ENCODE measurements at regions not wholly inside any gene's neighbourhood (a gene's known extent, or its start where the extent isn't known, plus 50 kb on each side); places are given as distances from the start of the nearest gene placed in this dataset.
A peak's percentile ranks its signal among the peaks of the same experiment; 100 is the strongest.

DNA sequence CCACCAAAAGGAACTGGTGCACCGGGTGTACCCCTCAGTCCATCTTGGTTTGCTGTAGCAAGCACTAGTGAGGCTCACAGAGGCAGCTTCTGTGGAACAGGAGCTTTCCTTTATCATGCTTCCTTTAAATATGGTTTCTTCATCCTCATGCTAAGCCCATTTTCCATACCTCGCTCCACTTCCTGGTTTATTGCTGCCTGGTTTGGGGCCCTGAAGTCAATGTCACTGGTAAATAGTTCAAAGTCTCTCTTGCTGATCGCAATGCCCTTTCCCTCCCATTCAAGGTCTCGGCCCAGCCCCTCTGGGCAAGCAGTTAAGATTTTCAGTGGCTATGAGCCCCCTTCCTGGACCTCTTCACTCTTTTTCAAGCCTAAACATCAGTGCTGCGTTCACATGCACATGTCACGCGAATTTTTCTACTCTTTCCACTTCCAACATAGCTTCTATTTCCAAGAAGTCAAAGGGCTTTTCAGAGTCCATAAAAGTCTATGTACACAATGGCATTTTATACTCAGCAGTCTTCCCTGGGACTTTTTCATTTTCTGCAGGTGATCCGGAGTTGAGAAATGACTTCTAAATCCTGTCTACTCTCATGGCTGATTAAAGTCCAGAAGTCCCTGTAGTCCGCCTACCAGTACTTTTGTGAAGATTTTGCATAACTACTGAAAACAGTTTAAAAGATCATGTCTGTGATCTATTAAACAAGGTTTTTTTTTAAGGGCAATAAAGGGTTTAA, 323.8 kb upstream of the ZFHX3 start:
- no peaks in the 10 kb centered on the region for H3K9me3 ChIP-seq (replicated peaks; ENCODE audit: control insufficient read depth, low read depth, low read length)
- H3K27ac ChIP-seq (ENCODE audit: low read length): no peak overlapping the region
- 72% methylated on average over 7 of the region's 9 CpGs for WGBS (ENCODE audit: insufficient coverage)
- DNase-seq: no peak
- no peaks in the 10 kb centered on the region for H3K4me1 ChIP-seq (ENCODE audit: control insufficient read depth, insufficient read depth, low read length)
- H3K4me3 ChIP-seq (ENCODE audit: low read length): no peak overlapping the region
- H3K27me3 ChIP-seq (ENCODE audit: control insufficient read depth, insufficient read depth, low read length): no peaks in the 10 kb centered on the region
- no peaks in the 10 kb centered on the region for H3K36me3 ChIP-seq (ENCODE audit: control insufficient read depth, insufficient read depth, low read length)

DNA sequence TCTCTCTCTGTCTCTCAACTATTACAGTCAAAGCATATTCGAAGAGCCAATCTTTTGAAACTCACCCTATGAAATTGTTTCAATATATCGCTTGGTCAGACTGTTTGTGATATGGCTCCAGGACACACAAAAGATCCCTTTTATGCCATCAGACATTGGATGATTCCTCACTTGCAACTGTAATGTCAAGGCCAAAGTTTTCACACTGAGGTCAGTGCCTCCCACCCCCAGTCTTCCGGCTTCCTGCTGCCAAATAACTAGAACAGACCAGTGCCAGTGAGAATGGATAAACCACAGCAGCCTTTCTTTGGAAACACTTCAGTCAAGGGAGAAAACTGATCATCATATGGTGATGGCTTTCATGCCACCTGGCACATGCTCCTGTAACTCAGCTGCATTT, 321.9 kb upstream of the ZFHX3 start:
- 53% methylated on average over 2 of the region's 3 CpGs for WGBS (ENCODE audit: insufficient coverage)
- no peak overlapping the region for H3K27ac ChIP-seq (ENCODE audit: low read length)
- no peaks in the 10 kb centered on the region for H3K9me3 ChIP-seq (replicated peaks; ENCODE audit: control insufficient read depth, low read depth, low read length)
- no peaks in the 10 kb centered on the region for H3K27me3 ChIP-seq (ENCODE audit: control insufficient read depth, insufficient read depth, low read length)
- H3K4me1 ChIP-seq (ENCODE audit: control insufficient read depth, insufficient read depth, low read length): peaks cover 9% of the 10 kb centered on the region
- no peak overlapping the region for H3K4me3 ChIP-seq (ENCODE audit: low read length)
- H3K36me3 ChIP-seq (ENCODE audit: control insufficient read depth, insufficient read depth, low read length): no peaks in the 10 kb centered on the region
- DNase-seq: no peak

DNA sequence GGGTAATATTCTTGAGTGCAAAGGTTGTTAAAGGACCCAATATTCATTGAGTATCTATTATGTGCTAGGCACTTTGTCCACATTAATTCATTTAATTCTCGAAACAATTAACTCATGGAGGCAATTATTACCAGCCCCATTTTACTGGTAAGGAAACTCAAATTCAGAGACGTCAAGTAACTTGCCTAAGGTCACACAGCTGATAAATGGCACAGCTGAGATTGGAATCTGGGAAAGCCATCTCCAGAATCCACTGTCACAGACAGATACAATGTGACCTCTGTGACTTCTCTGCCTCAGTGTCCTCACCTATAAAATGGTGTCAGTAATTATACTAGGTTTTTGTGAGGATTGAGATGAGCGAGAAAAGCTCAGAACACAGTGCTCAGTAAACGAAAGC, 320.8 kb upstream of the ZFHX3 start:
- WGBS (ENCODE audit: insufficient coverage): no CpG with 5 or more reads among the region's 4 CpGs

DNA sequence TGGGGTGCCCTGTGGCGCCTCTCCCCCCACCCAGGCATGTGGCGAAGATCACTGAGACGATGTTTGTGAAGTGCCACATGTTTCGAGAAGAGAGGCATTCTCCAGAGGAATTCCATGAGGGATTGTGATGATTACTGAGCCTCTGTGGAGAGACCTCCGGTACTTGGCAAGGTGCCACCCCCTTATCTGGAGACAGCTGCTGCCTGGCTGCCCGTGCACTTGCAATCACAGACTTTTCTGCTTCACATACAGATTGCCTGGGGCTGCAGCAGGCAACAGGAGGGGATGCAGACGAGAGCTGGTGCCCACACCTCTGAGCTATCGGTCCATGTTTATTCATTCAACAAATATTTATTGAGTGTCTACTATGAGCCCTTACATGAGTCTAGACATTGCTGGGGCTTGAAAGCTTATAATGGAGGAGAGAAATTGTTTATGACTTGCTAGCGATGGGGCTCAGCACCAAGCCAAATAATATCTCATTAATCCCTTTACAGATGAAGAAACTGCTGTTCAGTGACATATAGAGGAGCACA, 317.2 kb upstream of the ZFHX3 start:
- H3K4me1 ChIP-seq (ENCODE audit: control insufficient read depth, insufficient read depth, low read length): peaks cover 11% of the 10 kb centered on the region
- H3K27ac ChIP-seq (ENCODE audit: low read length): no peak overlapping the region
- no peak overlapping the region for H3K4me3 ChIP-seq (ENCODE audit: low read length)
- H3K27me3 ChIP-seq (ENCODE audit: control insufficient read depth, insufficient read depth, low read length): no peaks in the 10 kb centered on the region
- WGBS (ENCODE audit: insufficient coverage): 50% methylated on average over 2 of the region's 9 CpGs
- DNase-seq: peak; percentile 62
- H3K36me3 ChIP-seq (ENCODE audit: control insufficient read depth, insufficient read depth, low read length): no peaks in the 10 kb centered on the region
- H3K9me3 ChIP-seq (replicated peaks; ENCODE audit: control insufficient read depth, low read depth, low read length): no peaks in the 10 kb centered on the region

More for the DNA sequence above, 320.8 kb upstream of the ZFHX3 start:
- Histone ChIP-seq H3K27ac (ENCODE audit: low read length) (no peak overlapping the region), H3K4me1 (ENCODE audit: control insufficient read depth, insufficient read depth, low read length) (peaks cover 11% of the 10 kb centered on the region), H3K27me3 (ENCODE audit: control insufficient read depth, insufficient read depth, low read length) (no peaks in the 10 kb centered on the region), H3K9me3 (replicated peaks; ENCODE audit: control insufficient read depth, low read depth, low read length) (no peaks in the 10 kb centered on the region), H3K36me3 (ENCODE audit: control insufficient read depth, insufficient read depth, low read length) (no peaks in the 10 kb centered on the region), H3K4me3 (ENCODE audit: low read length) (no peak overlapping the region)
- no peak for DNase-seq

- DNase-seq: no peak
- peaks cover 11% of the 10 kb centered on the region for H3K4me1 ChIP-seq (ENCODE audit: control insufficient read depth, insufficient read depth, low read length)
- no peaks in the 10 kb centered on the region for H3K27me3 ChIP-seq (ENCODE audit: control insufficient read depth, insufficient read depth, low read length)
- H3K27ac ChIP-seq (ENCODE audit: low read length): no peak overlapping the region
- no CpG with 5 or more reads among the region's 6 CpGs for WGBS (ENCODE audit: insufficient coverage)
- H3K4me3 ChIP-seq (ENCODE audit: low read length): no peak overlapping the region
- no peaks in the 10 kb centered on the region for H3K9me3 ChIP-seq (replicated peaks; ENCODE audit: control insufficient read depth, low read depth, low read length)
- no peaks in the 10 kb centered on the region for H3K36me3 ChIP-seq (ENCODE audit: control insufficient read depth, insufficient read depth, low read length)
Observed at GRCh38 chr16:73364413-73364812, 316.5 kb upstream of the ZFHX3 start.

GRCh38 chr16:73361061-73361460, 313.1 kb upstream of the ZFHX3 start:
- 92% methylated on average over 5 of the region's 9 CpGs for WGBS (ENCODE audit: insufficient coverage)
- Histone ChIP-seq H3K27ac (ENCODE audit: low read length) (no peak overlapping the region), H3K9me3 (replicated peaks; ENCODE audit: control insufficient read depth, low read depth, low read length) (no peaks in the 10 kb centered on the region), H3K4me3 (ENCODE audit: low read length) (no peak overlapping the region), H3K4me1 (ENCODE audit: control insufficient read depth, insufficient read depth, low read length) (peaks cover 11% of the 10 kb centered on the region), H3K36me3 (ENCODE audit: control insufficient read depth, insufficient read depth, low read length) (no peaks in the 10 kb centered on the region), H3K27me3 (ENCODE audit: control insufficient read depth, insufficient read depth, low read length) (no peaks in the 10 kb centered on the region)
- DNase-seq: no peak

- Histone ChIP-seq H3K27me3 (ENCODE audit: control insufficient read depth, insufficient read depth, low read length) (peaks cover 9% of the 10 kb centered on the region), H3K27ac (ENCODE audit: low read length) (no peak overlapping the region), H3K4me1 (ENCODE audit: control insufficient read depth, insufficient read depth, low read length) (peaks cover 10% of the 10 kb centered on the region), H3K9me3 (replicated peaks; ENCODE audit: control insufficient read depth, low read depth, low read length) (no peaks in the 10 kb centered on the region), H3K4me3 (ENCODE audit: low read length) (no peak overlapping the region), H3K36me3 (ENCODE audit: control insufficient read depth, insufficient read depth, low read length) (no peaks in the 10 kb centered on the region)
- WGBS (ENCODE audit: insufficient coverage): 83% methylated on average over 3 of the region's 13 CpGs
- DNase-seq: no peak
Observed at GRCh38 chr16:73356401-73357079, 308.6 kb upstream of the ZFHX3 start.

DNA sequence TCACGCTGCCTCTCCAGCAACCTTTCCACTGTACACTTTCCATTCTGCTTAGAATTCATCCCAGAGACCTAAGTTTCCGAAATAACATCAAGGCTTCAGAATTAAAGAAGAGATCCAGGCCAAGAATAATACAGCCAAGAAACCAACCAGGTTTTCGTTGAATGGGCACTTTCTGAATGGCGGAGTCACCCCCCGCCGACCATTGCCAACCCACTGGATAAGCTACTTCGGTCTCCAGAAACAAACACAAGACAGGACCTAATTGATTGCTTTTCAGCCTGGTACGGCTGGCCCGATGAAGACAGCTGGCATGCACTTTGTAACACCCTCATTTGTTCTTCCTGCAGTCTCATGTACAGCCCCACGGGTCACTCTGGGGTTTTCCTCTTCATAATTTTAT, 308.1 kb upstream of the ZFHX3 start:
- H3K4me3 ChIP-seq (ENCODE audit: low read length): no peak overlapping the region
- H3K27me3 ChIP-seq (ENCODE audit: control insufficient read depth, insufficient read depth, low read length): peaks cover 9% of the 10 kb centered on the region
- 81% methylated on average over 9 of the region's 10 CpGs for WGBS (ENCODE audit: insufficient coverage)
- H3K4me1 ChIP-seq (ENCODE audit: control insufficient read depth, insufficient read depth, low read length): peaks cover 15% of the 10 kb centered on the region
- H3K36me3 ChIP-seq (ENCODE audit: control insufficient read depth, insufficient read depth, low read length): no peaks in the 10 kb centered on the region
- no peaks in the 10 kb centered on the region for H3K9me3 ChIP-seq (replicated peaks; ENCODE audit: control insufficient read depth, low read depth, low read length)
- H3K27ac ChIP-seq (ENCODE audit: low read length): no peak overlapping the region
- no peak for DNase-seq

DNA sequence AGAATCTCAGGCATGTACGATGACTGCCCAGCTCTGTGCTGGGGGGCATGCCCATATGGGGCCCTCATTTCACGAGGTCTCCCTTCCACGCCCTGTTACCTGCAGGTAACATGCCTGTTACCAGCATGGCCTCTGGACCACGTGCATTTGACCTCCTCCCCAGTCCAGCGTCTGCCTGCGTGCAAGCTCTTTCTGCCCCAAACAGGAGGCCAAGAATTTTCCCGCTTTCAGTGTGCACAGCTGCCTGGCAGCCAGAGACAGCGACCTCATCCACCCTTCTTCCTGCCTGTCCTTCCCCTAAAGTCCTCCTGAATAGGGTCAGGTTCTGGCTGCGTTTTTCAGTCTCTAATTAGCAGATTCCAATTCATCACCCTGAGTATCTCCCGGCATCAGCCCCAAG, 306.5 kb upstream of the ZFHX3 start:
- DNase-seq: peak; percentile 48
- WGBS (ENCODE audit: insufficient coverage): 25% methylated on average over 10 of the region's 10 CpGs
- Histone ChIP-seq H3K4me3 (ENCODE audit: low read length) (no peak overlapping the region), H3K36me3 (ENCODE audit: control insufficient read depth, insufficient read depth, low read length) (no peaks in the 10 kb centered on the region), H3K27ac (ENCODE audit: low read length) (no peak overlapping the region), H3K9me3 (replicated peaks; ENCODE audit: control insufficient read depth, low read depth, low read length) (no peaks in the 10 kb centered on the region), H3K4me1 (ENCODE audit: control insufficient read depth, insufficient read depth, low read length) (peaks cover 22% of the 10 kb centered on the region), H3K27me3 (ENCODE audit: control insufficient read depth, insufficient read depth, low read length) (peaks cover 9% of the 10 kb centered on the region)

- Histone ChIP-seq H3K27ac (ENCODE audit: low read length) (no peak overlapping the region), H3K4me3 (ENCODE audit: low read length) (no peak overlapping the region), H3K9me3 (replicated peaks; ENCODE audit: control insufficient read depth, low read depth, low read length) (no peaks in the 10 kb centered on the region), H3K27me3 (ENCODE audit: control insufficient read depth, insufficient read depth, low read length) (peaks cover 10% of the 10 kb centered on the region), H3K4me1 (ENCODE audit: control insufficient read depth, insufficient read depth, low read length) (peaks cover 36% of the 10 kb centered on the region), H3K36me3 (ENCODE audit: control insufficient read depth, insufficient read depth, low read length) (no peaks in the 10 kb centered on the region)
- 63% methylated on average over 13 of the region's 18 CpGs for WGBS (ENCODE audit: insufficient coverage)
- peak; percentile 30 for DNase-seq
Observed at GRCh38 chr16:73350707-73351452, 303.0 kb upstream of the ZFHX3 start.
